ENCODE measurements at regions not wholly inside any gene's neighbourhood (a gene's known extent, or its start where the extent isn't known, plus 50 kb on each side); places are given as distances from the start of the nearest gene placed in this dataset.

DNA sequence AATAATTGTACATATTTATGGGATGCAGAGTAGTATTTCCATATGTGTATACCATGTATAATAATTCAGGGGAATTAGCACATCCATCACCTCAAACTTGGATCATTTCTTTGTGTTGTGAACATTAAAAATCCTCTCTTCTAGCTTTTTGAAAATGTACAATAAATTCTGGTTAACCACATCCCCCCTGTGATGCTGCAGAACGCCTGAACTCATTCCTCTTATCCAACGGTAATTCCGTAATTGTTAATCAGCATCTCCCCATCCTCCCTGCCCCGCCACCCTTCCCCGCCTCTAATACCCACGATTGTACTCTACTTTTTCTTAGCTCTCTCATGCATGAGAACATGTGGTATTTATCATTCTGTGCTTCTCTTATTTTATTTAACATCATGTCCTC is 127.7 kb upstream of the ANKRD55 start:
- TF ChIP-seq POLR2AphosphoS5 (IDR thresholded peaks at IDR 0.05; ENCODE audit: low read depth, low read length): no peak
- TF ChIP-seq TAF1 (IDR thresholded peaks at IDR 0.05; ENCODE audit: borderline replicate concordance, insufficient read depth, low read length): no peak

Data from PFSK-1 (cell line).